ENCODE measurements at regions not wholly inside any gene's neighbourhood (a gene's known extent, or its start where the extent isn't known, plus 50 kb on each side); places are given as distances from the start of the nearest gene placed in this dataset.
A peak's percentile ranks its signal among the peaks of the same experiment; 100 is the strongest.

DNA sequence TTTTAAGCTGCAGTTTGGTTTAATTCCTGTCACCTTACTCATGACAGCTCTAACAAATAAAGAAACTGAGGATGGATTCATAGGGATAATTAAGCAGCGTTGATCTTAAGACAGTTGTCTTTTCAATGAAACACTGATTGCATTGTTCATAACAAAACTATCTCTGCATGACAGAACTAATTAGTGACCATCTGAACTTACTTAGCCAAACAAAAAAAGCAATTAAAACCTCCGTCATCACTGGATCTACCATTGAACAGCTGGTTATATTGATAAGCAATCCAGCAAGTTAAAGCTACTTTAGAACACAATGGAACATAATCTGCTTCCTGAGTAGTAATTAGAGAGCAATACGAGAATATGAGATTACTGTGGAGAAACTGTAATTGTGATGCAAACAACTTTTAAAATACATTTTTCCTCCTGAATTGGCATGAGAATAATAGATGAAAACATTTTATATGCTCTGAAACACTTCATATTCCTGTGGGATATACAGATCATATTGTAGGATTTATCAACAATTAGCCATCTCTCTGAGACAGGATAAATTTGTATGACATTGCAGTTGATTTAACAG lies 2576.8 kb downstream of the PCDH7 start:
- H3K4me1 ChIP-seq (ENCODE audit: control insufficient read depth, insufficient read depth, low read length) = no peaks in the 10 kb centered on the region
- H3K4me3 ChIP-seq (ENCODE audit: low read length) = no peak overlapping the region
- no peak for DNase-seq (ENCODE audit: low read depth)
- H3K36me3 ChIP-seq (ENCODE audit: control insufficient read depth, insufficient read depth, low read length, severe bottlenecking) = no peaks in the 10 kb centered on the region
- no peak overlapping the region for H3K9ac ChIP-seq (ENCODE audit: low read length)
- H3K27me3 ChIP-seq (replicated peaks; ENCODE audit: control insufficient read depth, insufficient read depth, low read length) = no peaks in the 10 kb centered on the region
- H3K9me3 ChIP-seq (ENCODE audit: control insufficient read depth, low read length) = no peaks in the 10 kb centered on the region

GRCh38 chr4:33302321-33302720 lies 2582.2 kb downstream of the PCDH7 start:
- no peaks in the 10 kb centered on the region for H3K9me3 ChIP-seq (ENCODE audit: control insufficient read depth, low read length)
- H3K36me3 ChIP-seq (ENCODE audit: control insufficient read depth, insufficient read depth, low read length, severe bottlenecking) = no peaks in the 10 kb centered on the region
- H3K9ac ChIP-seq (ENCODE audit: low read length) = no peak overlapping the region
- no peaks in the 10 kb centered on the region for H3K4me1 ChIP-seq (ENCODE audit: control insufficient read depth, insufficient read depth, low read length)
- no peaks in the 10 kb centered on the region for H3K27me3 ChIP-seq (replicated peaks; ENCODE audit: control insufficient read depth, insufficient read depth, low read length)
- peak; percentile 17 for DNase-seq (ENCODE audit: low read depth)
- H3K4me3 ChIP-seq (ENCODE audit: low read length) = no peak overlapping the region

DNA sequence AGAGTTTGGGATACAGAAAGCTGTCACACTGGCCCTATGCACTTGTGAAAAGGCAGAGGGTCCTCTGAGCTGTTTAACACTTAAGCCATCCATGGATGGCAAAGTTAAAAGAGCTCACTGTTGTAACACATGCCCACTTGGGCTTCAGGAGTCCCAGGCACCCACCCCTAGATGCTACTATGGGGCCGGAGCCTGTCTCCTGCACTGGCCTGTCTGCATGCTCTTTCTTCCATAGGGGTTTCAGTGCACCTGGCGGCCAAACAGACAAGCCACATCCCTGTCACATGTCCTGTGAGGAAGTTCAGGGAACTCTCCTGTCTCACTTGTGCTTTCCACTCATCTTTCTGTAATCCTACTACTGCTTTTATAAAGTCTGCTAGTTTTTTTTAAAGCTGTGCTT lies 2586.0 kb downstream of the PCDH7 start:
- DNase-seq (ENCODE audit: low read depth) = no peak
- Histone ChIP-seq H3K4me3 (ENCODE audit: low read length) (no peak overlapping the region), H3K9me3 (ENCODE audit: control insufficient read depth, low read length) (no peaks in the 10 kb centered on the region), H3K36me3 (ENCODE audit: control insufficient read depth, insufficient read depth, low read length, severe bottlenecking) (no peaks in the 10 kb centered on the region), H3K4me1 (ENCODE audit: control insufficient read depth, insufficient read depth, low read length) (no peaks in the 10 kb centered on the region), H3K27me3 (replicated peaks; ENCODE audit: control insufficient read depth, insufficient read depth, low read length) (no peaks in the 10 kb centered on the region), H3K9ac (ENCODE audit: low read length) (no peak overlapping the region)

DNA sequence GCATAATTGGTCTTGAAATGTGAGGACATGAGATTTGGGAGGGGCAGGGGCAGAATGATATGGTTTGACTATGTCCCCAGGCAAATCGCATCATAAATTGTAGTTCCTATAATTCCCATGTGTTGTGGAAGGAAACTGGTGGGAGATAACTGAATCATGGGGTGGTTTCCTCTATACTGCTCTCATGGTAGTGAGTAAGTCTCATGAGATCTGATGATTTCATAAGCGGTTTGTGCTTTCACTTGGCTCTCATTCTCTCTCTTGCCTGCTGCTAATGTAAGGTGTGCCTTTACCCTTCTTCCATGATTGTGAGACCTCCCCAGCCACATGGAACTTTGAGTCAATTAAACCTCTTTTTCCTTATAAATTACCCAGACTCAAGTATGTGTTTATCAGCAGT lies 2595.9 kb downstream of the PCDH7 start:
- H3K9me3 ChIP-seq (ENCODE audit: control insufficient read depth, low read length) = no peaks in the 10 kb centered on the region
- H3K36me3 ChIP-seq (ENCODE audit: control insufficient read depth, insufficient read depth, low read length, severe bottlenecking) = no peaks in the 10 kb centered on the region
- H3K27me3 ChIP-seq (replicated peaks; ENCODE audit: control insufficient read depth, insufficient read depth, low read length) = no peaks in the 10 kb centered on the region
- DNase-seq (ENCODE audit: low read depth) = no peak
- no peak overlapping the region for H3K9ac ChIP-seq (ENCODE audit: low read length)
- H3K4me3 ChIP-seq (ENCODE audit: low read length) = no peak overlapping the region
- H3K4me1 ChIP-seq (ENCODE audit: control insufficient read depth, insufficient read depth, low read length) = no peaks in the 10 kb centered on the region

GRCh38 chr4:33316578-33316977 lies 2596.4 kb downstream of the PCDH7 start:
- Histone ChIP-seq H3K9me3 (ENCODE audit: control insufficient read depth, low read length) (no peaks in the 10 kb centered on the region), H3K27me3 (replicated peaks; ENCODE audit: control insufficient read depth, insufficient read depth, low read length) (no peaks in the 10 kb centered on the region), H3K36me3 (ENCODE audit: control insufficient read depth, insufficient read depth, low read length, severe bottlenecking) (no peaks in the 10 kb centered on the region), H3K9ac (ENCODE audit: low read length) (no peak overlapping the region), H3K4me1 (ENCODE audit: control insufficient read depth, insufficient read depth, low read length) (no peaks in the 10 kb centered on the region), H3K4me3 (ENCODE audit: low read length) (no peak overlapping the region)
- DNase-seq (ENCODE audit: low read depth) = no peak

- DNase-seq (ENCODE audit: low read depth) = no peak
- Histone ChIP-seq H3K27me3 (replicated peaks; ENCODE audit: control insufficient read depth, insufficient read depth, low read length) (no peaks in the 10 kb centered on the region), H3K9me3 (ENCODE audit: control insufficient read depth, low read length) (no peaks in the 10 kb centered on the region), H3K36me3 (ENCODE audit: control insufficient read depth, insufficient read depth, low read length, severe bottlenecking) (no peaks in the 10 kb centered on the region), H3K9ac (ENCODE audit: low read length) (no peak overlapping the region), H3K4me1 (ENCODE audit: control insufficient read depth, insufficient read depth, low read length) (no peaks in the 10 kb centered on the region), H3K4me3 (ENCODE audit: low read length) (no peak overlapping the region)
Measured at GRCh38 chr4:33323393-33323792, 2603.2 kb downstream of the PCDH7 start.

DNA sequence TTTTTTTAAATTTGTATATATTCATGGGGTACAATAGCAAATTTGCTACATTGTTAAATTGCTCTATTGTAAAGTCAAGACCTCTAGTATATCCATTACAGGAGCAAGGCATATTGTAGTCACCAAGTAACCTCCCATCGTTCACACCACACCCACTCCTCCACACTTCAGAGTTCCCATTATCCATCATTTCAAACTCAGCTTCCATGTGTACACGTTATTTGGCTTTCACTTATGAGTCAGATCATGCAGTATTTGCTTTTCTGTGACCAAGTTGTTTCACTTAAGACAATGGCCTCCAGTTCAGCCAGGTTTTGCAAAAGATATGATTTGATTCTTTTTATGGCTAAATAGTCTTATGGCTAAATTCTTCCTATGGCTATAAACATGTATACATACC lies 2614.2 kb downstream of the PCDH7 start:
- no peak overlapping the region for H3K4me3 ChIP-seq (ENCODE audit: low read length)
- H3K27me3 ChIP-seq (replicated peaks; ENCODE audit: control insufficient read depth, insufficient read depth, low read length) = no peaks in the 10 kb centered on the region
- H3K9me3 ChIP-seq (ENCODE audit: control insufficient read depth, low read length) = peaks cover 18% of the 10 kb centered on the region
- H3K4me1 ChIP-seq (ENCODE audit: control insufficient read depth, insufficient read depth, low read length) = no peaks in the 10 kb centered on the region
- no peak overlapping the region for H3K9ac ChIP-seq (ENCODE audit: low read length)
- no peak for DNase-seq (ENCODE audit: low read depth)
- H3K36me3 ChIP-seq (ENCODE audit: control insufficient read depth, insufficient read depth, low read length, severe bottlenecking) = no peaks in the 10 kb centered on the region

DNA sequence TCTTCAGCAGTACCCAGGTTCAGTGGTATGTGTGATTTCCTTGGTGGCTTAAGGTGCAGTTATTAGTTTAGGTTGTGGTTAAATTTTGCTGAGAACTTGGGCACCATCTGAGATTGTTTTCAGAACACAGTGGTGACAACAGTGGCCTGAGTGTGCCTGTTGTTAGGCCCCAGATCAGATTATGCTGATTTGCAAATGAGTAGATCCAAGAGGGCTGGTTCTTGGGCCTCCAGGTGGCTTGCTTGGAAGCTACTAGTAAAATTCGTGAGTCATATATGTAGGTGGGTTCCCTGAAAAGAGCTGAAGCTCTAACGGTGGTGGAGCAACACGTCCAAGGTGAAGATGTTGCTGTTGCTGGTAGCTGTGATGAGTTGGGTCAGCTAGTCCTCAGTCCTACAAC lies 2619.6 kb downstream of the PCDH7 start:
- Histone ChIP-seq H3K4me3 (ENCODE audit: low read length) (no peak overlapping the region), H3K27me3 (replicated peaks; ENCODE audit: control insufficient read depth, insufficient read depth, low read length) (no peaks in the 10 kb centered on the region), H3K36me3 (ENCODE audit: control insufficient read depth, insufficient read depth, low read length, severe bottlenecking) (no peaks in the 10 kb centered on the region), H3K9me3 (ENCODE audit: control insufficient read depth, low read length) (no peaks in the 10 kb centered on the region), H3K4me1 (ENCODE audit: control insufficient read depth, insufficient read depth, low read length) (no peaks in the 10 kb centered on the region), H3K9ac (ENCODE audit: low read length) (no peak overlapping the region)
- DNase-seq (ENCODE audit: low read depth) = no peak

DNA sequence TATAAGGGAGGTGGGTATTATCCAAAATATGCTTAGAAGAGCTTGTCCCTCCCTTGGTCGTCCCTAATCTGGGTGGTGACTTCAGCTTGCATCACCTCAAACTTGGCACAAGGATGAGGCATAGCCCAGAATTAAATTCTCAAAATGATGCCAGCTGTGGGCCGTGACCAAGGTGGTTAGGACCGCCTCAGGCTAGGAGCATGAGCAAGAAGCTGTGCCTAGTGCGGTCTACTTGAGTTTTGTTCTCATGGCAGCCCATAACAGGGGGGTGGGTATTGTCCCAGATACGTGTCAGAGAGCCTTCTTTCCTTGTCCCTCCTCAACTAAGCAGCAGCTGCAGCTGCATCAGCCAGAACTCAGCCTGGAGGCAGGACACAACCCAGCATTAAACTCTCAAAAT lies 2620.0 kb downstream of the PCDH7 start:
- H3K9ac ChIP-seq (ENCODE audit: low read length) = no peak overlapping the region
- H3K36me3 ChIP-seq (ENCODE audit: control insufficient read depth, insufficient read depth, low read length, severe bottlenecking) = no peaks in the 10 kb centered on the region
- no peaks in the 10 kb centered on the region for H3K9me3 ChIP-seq (ENCODE audit: control insufficient read depth, low read length)
- no peaks in the 10 kb centered on the region for H3K4me1 ChIP-seq (ENCODE audit: control insufficient read depth, insufficient read depth, low read length)
- H3K27me3 ChIP-seq (replicated peaks; ENCODE audit: control insufficient read depth, insufficient read depth, low read length) = no peaks in the 10 kb centered on the region
- DNase-seq (ENCODE audit: low read depth) = no peak
- H3K4me3 ChIP-seq (ENCODE audit: low read length) = no peak overlapping the region

DNA sequence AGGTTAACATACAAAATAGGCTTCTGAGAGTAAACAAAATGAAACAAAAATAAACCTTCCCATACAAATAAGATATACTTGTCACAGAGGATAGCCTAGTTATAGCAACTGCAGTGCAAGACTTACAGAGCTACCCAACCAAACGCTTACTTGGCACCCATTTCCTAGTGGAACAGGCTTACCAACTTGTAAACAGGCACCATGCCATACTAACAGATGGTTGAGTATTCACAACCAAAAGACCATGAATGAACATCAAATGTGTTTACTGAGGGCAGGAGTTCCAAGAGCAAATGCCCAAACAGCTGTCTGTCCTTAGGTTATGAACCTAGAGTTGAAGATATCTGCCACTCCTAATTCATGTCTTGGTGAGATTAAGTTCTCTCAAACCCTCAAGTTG lies 2629.2 kb downstream of the PCDH7 start:
- Histone ChIP-seq H3K36me3 (ENCODE audit: control insufficient read depth, insufficient read depth, low read length, severe bottlenecking) (no peaks in the 10 kb centered on the region), H3K27me3 (replicated peaks; ENCODE audit: control insufficient read depth, insufficient read depth, low read length) (no peaks in the 10 kb centered on the region), H3K4me1 (ENCODE audit: control insufficient read depth, insufficient read depth, low read length) (peaks cover 4% of the 10 kb centered on the region), H3K4me3 (ENCODE audit: low read length) (no peak overlapping the region), H3K9me3 (ENCODE audit: control insufficient read depth, low read length) (no peaks in the 10 kb centered on the region), H3K9ac (ENCODE audit: low read length) (no peak overlapping the region)
- DNase-seq (ENCODE audit: low read depth) = no peak

GRCh38 chr4:33357121-33357520 lies 2637.0 kb downstream of the PCDH7 start:
- DNase-seq (ENCODE audit: low read depth) = no peak
- H3K36me3 ChIP-seq (ENCODE audit: control insufficient read depth, insufficient read depth, low read length, severe bottlenecking) = no peaks in the 10 kb centered on the region
- H3K9ac ChIP-seq (ENCODE audit: low read length) = no peak overlapping the region
- H3K4me3 ChIP-seq (ENCODE audit: low read length) = no peak overlapping the region
- no peaks in the 10 kb centered on the region for H3K9me3 ChIP-seq (ENCODE audit: control insufficient read depth, low read length)
- H3K27me3 ChIP-seq (replicated peaks; ENCODE audit: control insufficient read depth, insufficient read depth, low read length) = no peaks in the 10 kb centered on the region
- peaks cover 6% of the 10 kb centered on the region for H3K4me1 ChIP-seq (ENCODE audit: control insufficient read depth, insufficient read depth, low read length)

DNA sequence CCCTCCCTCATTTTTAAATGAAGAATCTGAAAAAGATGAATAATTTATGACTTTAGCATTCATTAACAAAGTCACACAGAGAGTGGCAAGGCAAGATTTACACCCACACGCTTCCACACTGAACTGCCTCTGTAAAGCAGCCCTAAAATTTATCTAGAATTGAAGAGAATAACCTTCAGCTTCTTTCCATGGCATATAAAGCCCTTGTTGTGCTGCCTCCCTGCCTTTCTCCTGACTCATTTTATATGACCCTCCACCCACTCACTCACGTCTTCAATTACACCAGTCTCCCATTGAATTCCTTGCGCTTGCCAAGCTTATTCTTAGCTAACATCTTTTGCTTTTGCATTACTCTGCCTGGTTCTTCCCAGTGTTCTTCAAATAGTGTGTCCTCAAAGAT lies 2649.3 kb downstream of the PCDH7 start:
- Histone ChIP-seq H3K4me3 (ENCODE audit: low read length) (peak overlapping the region; percentile 11), H3K27me3 (replicated peaks; ENCODE audit: control insufficient read depth, insufficient read depth, low read length) (no peaks in the 10 kb centered on the region), H3K4me1 (ENCODE audit: control insufficient read depth, insufficient read depth, low read length) (peaks cover 10% of the 10 kb centered on the region), H3K36me3 (ENCODE audit: control insufficient read depth, insufficient read depth, low read length, severe bottlenecking) (no peaks in the 10 kb centered on the region), H3K9ac (ENCODE audit: low read length) (peak overlapping the region; percentile 20), H3K9me3 (ENCODE audit: control insufficient read depth, low read length) (no peaks in the 10 kb centered on the region)
- peak; percentile 77 for DNase-seq (ENCODE audit: low read depth)

Data from adipocyte (in vitro differentiated cells).